ENCODE measurements at regions not wholly inside any gene's neighbourhood (a gene's known extent, or its start where the extent isn't known, plus 50 kb on each side); places are given as distances from the start of the nearest gene placed in this dataset.
"Not testable (repeated sequence)": the region's sequence is repeated elsewhere in the genome, so short reads cannot be mapped to it uniquely, and the experiment has no call there.

DNA sequence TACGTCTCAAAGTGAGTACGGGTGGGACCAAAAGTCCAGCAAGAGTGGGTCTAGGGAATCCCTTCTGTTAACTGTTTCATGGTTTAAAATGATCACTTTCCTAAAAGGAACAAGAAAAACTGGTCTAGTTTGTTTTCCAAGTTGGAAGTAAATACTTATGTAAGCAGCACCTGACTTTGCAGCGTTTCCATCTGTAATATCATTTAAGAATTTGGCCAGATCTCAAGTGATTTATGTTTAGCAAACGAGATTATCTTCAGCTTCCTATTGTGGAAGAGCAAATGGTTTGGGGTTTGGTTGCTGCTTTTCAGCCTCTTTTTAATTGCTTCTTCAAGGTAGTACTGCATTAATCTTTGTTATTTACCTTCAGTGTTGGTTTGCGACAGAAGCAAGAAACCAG is 50.4 kb downstream of the FHIP1A start:
- DNase-seq (ENCODE audit: low read depth): no peak

DNA sequence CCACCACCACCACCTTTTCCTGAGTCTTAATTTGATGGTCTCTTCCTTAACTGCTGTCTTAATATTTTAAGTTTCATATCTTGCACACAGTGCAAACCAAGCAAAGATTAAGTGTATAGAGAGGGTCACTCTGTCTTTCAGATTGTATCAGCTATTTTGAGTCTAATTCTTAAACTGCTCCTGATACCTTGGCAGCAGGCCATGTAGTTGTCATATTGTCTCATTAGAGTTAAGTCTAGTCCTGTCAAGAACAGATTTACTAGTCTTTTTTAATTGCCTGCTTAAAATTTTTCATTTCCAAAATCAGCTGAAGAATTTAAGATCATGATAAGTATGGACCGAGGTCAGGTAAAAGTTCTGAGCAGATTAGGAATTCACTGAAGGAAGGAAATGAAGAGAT is 51.5 kb downstream of the FHIP1A start:
- DNase-seq (ENCODE audit: low read depth): no peak

GRCh38 chr4:151462554-151462953 is 53.6 kb downstream of the FHIP1A start:
- DNase-seq (ENCODE audit: low read depth): no peak

DNA sequence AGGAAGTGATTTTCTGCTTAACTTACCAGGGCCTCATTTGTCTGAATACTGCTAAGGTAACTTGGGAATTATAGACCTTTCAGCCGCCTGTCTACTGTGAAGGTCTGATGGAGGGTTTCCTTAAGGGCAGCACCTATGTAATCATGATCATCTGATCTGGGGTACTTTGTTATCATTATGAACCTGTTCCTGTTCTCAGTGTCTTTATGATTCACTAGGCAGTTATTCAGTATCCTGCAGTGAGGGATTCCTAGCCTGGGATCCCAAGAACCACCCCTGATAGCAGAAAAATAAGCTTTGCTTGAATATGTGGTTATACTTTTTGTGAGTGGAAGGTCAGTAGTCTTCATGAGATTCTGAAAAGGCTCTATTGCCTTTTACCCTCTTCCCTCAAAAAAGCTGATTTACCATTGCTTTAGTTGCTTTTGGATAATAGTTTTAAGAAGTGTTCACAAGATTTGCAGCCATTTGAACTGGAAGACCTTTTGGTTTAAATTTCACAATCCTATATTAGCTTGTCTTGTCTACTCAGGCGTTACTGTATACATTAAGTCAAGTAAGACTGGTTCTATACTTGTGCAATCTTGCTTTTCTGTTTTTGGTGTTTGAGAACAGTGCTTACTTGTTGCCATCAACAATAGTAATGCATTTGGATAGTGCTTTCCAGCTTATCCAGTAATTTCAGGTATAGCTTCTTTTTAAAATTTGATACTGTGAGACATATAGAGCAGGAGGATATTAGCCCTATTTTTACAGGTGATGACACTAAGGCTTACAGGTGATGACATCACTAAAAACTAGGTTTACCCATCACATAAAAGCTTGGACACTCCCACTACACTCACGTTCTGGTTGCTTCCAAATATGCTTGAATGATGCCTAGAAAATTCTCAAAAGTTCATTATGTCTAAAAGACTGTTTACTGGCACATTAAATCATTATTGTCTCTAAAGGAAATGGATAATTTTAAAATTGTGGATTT is 60.0 kb downstream of the FHIP1A start:
- peak; percentile 20 for DNase-seq (ENCODE audit: low read depth)

DNA sequence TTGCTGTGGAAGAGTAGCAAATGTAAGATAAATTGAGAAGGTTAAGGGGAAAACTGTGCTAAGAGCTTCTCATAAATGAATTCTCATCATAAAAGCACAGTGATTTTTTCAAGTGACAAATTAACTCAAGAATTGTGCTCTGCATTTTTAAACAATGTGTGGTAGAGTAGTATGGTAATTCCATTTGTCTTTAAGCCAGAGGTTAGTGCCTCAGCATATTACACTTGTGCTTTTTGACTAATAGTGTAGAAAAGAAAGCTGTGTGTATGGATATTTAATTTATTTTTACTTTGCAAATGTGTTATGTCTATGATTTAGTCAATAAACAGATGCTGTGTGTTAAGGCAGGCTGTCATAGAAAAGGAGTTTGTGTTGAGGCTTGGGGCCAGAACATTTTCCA is 61.0 kb downstream of the FHIP1A start:
- no peak for DNase-seq (ENCODE audit: low read depth)

GRCh38 chr4:151471728-151472127 is 62.8 kb downstream of the FHIP1A start:
- DNase-seq (ENCODE audit: low read depth): no peak

DNA sequence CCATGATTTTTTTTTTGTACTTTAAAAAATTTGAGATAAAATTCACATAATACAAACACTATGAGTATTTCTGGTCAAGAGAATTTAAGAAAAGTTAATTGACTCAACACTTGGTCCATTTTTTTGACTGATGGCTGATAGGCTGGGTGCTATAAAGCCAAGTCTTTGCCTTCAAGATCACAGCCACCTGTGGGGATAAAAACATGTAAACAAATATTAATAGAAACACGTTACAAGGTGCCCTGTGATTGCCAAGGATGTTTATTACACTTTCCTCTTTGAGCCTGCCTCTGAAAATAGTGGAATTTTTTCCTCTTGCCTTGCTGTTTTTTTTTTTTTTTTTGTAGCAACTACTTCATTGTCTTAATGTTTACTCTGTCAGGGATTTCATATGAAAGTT is 63.3 kb downstream of the FHIP1A start:
- DNase-seq (ENCODE audit: low read depth): no peak

DNA sequence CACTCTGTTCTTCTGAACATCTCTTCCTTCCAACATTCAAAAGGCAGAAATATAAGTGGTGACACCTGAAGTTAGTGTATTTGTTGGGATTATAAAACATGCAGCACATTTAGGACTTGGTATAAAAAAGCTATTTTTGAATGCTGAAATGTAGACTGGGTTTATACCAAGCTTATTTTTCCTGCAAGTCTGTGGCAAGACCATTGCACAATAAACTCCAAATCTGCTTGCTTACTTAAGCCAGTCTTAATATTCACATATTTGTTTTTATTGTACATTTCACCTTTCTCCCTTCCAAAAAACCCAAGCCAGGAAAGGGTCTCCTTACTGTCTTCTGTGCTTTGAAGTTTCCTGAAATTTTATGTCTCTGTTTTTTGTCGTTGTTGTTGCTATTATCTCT is 63.7 kb downstream of the FHIP1A start:
- peak; percentile 49 for DNase-seq (ENCODE audit: low read depth)

GRCh38 chr4:151473521-151474097 is 64.6 kb downstream of the FHIP1A start:
- DNase-seq (ENCODE audit: low read depth): no peak

- no peak for DNase-seq (ENCODE audit: low read depth)
Measured at GRCh38 chr4:151475035-151475714, 66.2 kb downstream of the FHIP1A start.

- DNase-seq (ENCODE audit: low read depth): no peak
Measured at GRCh38 chr4:151481813-151482212, 72.8 kb downstream of the FHIP1A start.

GRCh38 chr4:151484396-151485102 is 75.6 kb downstream of the FHIP1A start:
- DNase-seq (ENCODE audit: low read depth): peak; percentile 90

DNA sequence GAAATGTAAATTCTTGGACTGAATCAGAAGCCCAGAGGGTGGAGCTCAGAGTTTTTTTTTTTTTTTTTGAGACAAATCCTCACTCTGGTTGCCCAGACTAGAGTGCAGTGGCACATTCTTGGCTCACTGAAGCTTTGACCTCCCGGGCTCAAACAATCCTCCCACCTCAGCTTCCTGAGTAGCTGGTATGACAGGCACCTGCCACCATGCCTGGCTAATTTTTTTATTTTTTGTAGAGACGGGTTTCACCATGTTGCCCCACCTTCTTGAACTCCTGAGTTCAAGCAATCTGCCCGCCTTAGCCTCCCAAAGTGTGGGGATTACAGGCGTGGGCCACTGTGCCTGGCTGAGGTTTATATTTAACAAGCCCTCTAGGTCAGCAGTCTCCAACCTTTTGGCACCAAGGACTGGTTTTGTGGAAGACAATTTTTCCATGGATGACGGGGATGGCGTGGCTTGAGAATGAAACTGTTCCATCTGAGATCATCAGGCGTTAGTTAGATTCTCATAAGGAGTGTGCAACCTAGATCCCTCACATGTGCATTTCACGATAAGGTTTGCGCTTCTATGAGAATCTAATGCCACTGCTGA is 76.7 kb downstream of the FHIP1A start:
- DNase-seq (ENCODE audit: low read depth): peak; percentile 5

GRCh38 chr4:151486168-151486567 is 77.2 kb downstream of the FHIP1A start:
- DNase-seq (ENCODE audit: low read depth): peak; percentile 84

- no peak for DNase-seq (ENCODE audit: low read depth)
Measured at GRCh38 chr4:151488968-151489367, 80.0 kb downstream of the FHIP1A start.

- no peak for DNase-seq (ENCODE audit: low read depth)
Measured at GRCh38 chr4:151489462-151490203, 80.7 kb downstream of the FHIP1A start.

- not testable (repeated sequence) for DNase-seq (ENCODE audit: low read depth)
Measured at GRCh38 chr4:151495612-151496011, 86.6 kb downstream of the FHIP1A start.

DNA sequence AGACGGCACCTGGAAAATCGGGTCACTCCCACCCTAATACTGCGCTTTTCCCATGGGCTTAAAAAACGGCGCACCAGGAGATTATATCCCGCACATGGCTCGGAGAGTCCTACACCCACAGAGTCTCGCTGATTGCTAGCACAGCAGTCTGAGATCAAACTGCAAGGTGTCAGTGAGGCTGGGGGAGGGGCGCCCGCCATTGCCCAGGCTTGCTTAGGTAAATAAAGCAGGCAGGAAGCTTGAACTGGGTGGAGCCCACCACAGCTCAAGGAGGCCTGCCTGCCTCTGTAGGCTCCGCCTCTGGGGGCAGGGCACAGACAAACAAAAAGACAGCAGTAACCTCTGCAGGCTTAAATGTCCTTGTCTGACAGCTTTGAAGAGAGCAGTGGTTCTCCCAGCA is 102.6 kb downstream of the FHIP1A start:
- DNase-seq (ENCODE audit: low read depth): not testable (repeated sequence)

GRCh38 chr4:151517896-151518295 is 108.9 kb downstream of the FHIP1A start:
- no peak for DNase-seq (ENCODE audit: low read depth)

DNA sequence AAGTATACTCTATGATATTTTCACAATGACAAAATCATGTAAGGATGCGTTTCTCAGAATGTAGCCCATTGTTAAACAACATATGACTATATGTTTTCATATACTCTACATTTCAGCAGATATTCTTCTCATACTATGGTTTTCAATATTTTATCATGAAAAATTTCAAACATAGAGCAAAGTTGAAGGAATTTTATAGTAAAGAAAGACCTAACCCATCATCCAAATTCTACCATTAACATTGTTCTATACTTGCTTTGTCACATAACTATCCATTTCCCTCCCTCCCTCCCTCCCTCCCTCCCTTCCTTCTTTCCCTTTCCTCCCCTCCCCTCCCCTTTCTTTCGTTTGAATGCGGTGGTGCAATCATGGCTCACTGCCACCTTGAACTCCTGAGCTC is 109.4 kb downstream of the FHIP1A start:
- DNase-seq (ENCODE audit: low read depth): no peak
